A673 (cell line): ENCODE measurements at regions not wholly inside any gene's neighbourhood (a gene's known extent, or its start where the extent isn't known, plus 50 kb on each side); places are given as distances from the start of the nearest gene placed in this dataset.

Source experiments
- BruUV-seq: library from RNA; stranded (reverse); fragments of 400-500 nt; replicated peaks from 2 replicates; lab custom pipeline; 2021; lab: Mats Ljungman, UMichigan
- CTCF ChIA-PET: fragments of 300-600 bp; sonication (Branson Sonifier 250); formaldehyde crosslinking; loops from one replicate; lab custom pipeline; 2022; ENCODE audit warnings: antibody characterized with exemption; lab: Charles Lee
- POLR2A ChIA-PET: fragments of 300-600 bp; sonication (Branson Sonifier 250); formaldehyde crosslinking; loops from one replicate; lab custom pipeline; 2022; ENCODE audit warnings: antibody characterized with exemption; ENCODE audit not compliant: low non-redundant PET; lab: Charles Lee
- DNase-seq: peaks from one replicate; pipeline ENCODE4 v3.0.0-alpha.2; 2015; ENCODE audit warnings: low spot score
- H3K27ac ChIP-seq: fragments of 200-600 bp; sonication (generic); 2 replicates; pipeline ENCODE4 v1.5.1; 2016; ENCODE audit warnings: mixed run types, low read depth, mild to moderate bottlenecking, mixed read lengths, antibody characterized with exemption, low read length; ENCODE audit not compliant: poor library complexity, severe bottlenecking
- H3K27me3 ChIP-seq: fragments of 200-600 bp; sonication (generic); replicated peaks from 2 replicates; pipeline ENCODE4 v1.6.1; 2017; ENCODE audit warnings: mixed run types, low read depth, mild to moderate bottlenecking, mixed read lengths, antibody characterized with exemption, low read length; ENCODE audit not compliant: insufficient read depth, poor library complexity
- H3K36me3 ChIP-seq: fragments of 200-600 bp; sonication (generic); 2 replicates; pipeline ENCODE4 v1.6.1; 2016; ENCODE audit warnings: mixed run types, mild to moderate bottlenecking, mixed read lengths, antibody characterized with exemption, low read length; ENCODE audit not compliant: insufficient read depth, poor library complexity, severe bottlenecking
- H3K4me1 ChIP-seq: fragments of 200-600 bp; sonication (generic); 2 replicates; pipeline ENCODE4 v1.6.1; 2017; ENCODE audit warnings: mixed run types, mild to moderate bottlenecking, mixed read lengths, antibody characterized with exemption, low read length; ENCODE audit not compliant: insufficient read depth, poor library complexity, severe bottlenecking
- H3K4me3 ChIP-seq: fragments of 200-600 bp; sonication (generic); 2 replicates; pipeline ENCODE4 v1.5.1; 2016; ENCODE audit warnings: low read depth, mixed run types, mild to moderate bottlenecking, mixed read lengths, low read length; ENCODE audit not compliant: poor library complexity, severe bottlenecking
- H3K9me3 ChIP-seq: fragments of 200-600 bp; sonication (generic); 2 replicates; pipeline ENCODE4 v1.6.1; 2016; ENCODE audit warnings: mixed run types, low read depth, mild to moderate bottlenecking, mixed read lengths, antibody characterized with exemption, low read length; ENCODE audit not compliant: poor library complexity, severe bottlenecking
- CTCF ChIP-seq: fragments of 300-800, 200-600 bp; sonication (generic); conservative IDR thresholded peaks from 2 replicates; pipeline ENCODE4 v1.5.1; 2017; ENCODE audit warnings: low read depth, mild to moderate bottlenecking, antibody characterized with exemption, low read length, moderate library complexity, mixed read lengths
- EZH2 ChIP-seq: fragments of 200-600 bp; sonication (generic); IDR thresholded peaks from 2 replicates; pipeline ENCODE4 v1.6.1; 2017; ENCODE audit warnings: borderline replicate concordance, low read depth, mild to moderate bottlenecking, mixed read lengths, antibody characterized with exemption, low read length; ENCODE audit not compliant: poor library complexity, severe bottlenecking
- intact Hi-C: fragments of 100-400 bp; cut with micrococcal nuclease; formaldehyde crosslinking; loops from one replicate; pipeline ENCODE4 v1.10.0; 2022; ENCODE audit not compliant: unreplicated experiment

GRCh38 chr2:59034837-59035236 lies 793.7 kb upstream of the FANCL start:
- TF ChIP-seq EZH2 (no peak), CTCF (no peak)
- Histone ChIP-seq H3K9me3 (peaks cover 3% of the 10 kb centered on the region), H3K27me3 (no peaks in the 10 kb centered on the region), H3K4me1 (no peaks in the 10 kb centered on the region), H3K36me3 (no peaks in the 10 kb centered on the region), H3K4me3 (no peak overlapping the region), H3K27ac (no peak overlapping the region)
- intact Hi-C loops, result no loop called here
- ChIA-PET CTCF (no interaction called here), POLR2A (no interaction called here)
- no peak for DNase-seq
- no TSS peak for BruUV-seq

GRCh38 chr2:59034106-59034505 lies 793.0 kb upstream of the FANCL start:
- POLR2A ChIA-PET, result no interaction called here
- H3K4me3 ChIP-seq, result no peak overlapping the region
- H3K4me1 ChIP-seq, result no peaks in the 10 kb centered on the region
- intact Hi-C loops, result no loop called here
- no peak for DNase-seq
- no peaks in the 10 kb centered on the region for H3K36me3 ChIP-seq
- no TSS peak for BruUV-seq
- H3K27me3 ChIP-seq, result no peaks in the 10 kb centered on the region
- TF ChIP-seq EZH2 (no peak), CTCF (no peak)
- no peak overlapping the region for H3K27ac ChIP-seq
- CTCF ChIA-PET, result no interaction called here
- H3K9me3 ChIP-seq, result peaks cover 3% of the 10 kb centered on the region

- TF ChIP-seq CTCF (no peak), EZH2 (no peak)
- no TSS peak for BruUV-seq
Observed at GRCh38 chr2:59033661-59034060, 792.5 kb upstream of the FANCL start.

More at GRCh38 chr2:59033661-59034060, 792.5 kb upstream of the FANCL start:
- H3K27ac ChIP-seq, result no peak overlapping the region
- H3K27me3 ChIP-seq, result no peaks in the 10 kb centered on the region
- no peak overlapping the region for H3K4me3 ChIP-seq
- DNase-seq, result no peak
- ChIA-PET CTCF (no interaction called here), POLR2A (no interaction called here)
- no peaks in the 10 kb centered on the region for H3K4me1 ChIP-seq
- no peaks in the 10 kb centered on the region for H3K36me3 ChIP-seq
- intact Hi-C loops, result no loop called here
- H3K9me3 ChIP-seq, result peaks cover 3% of the 10 kb centered on the region
